H1 (cell line): ENCODE measurements at regions not wholly inside any gene's neighbourhood (a gene's known extent, or its start where the extent isn't known, plus 50 kb on each side); places are given as distances from the start of the nearest gene placed in this dataset.

Experiments
- CTCF ChIA-PET: fragments of 300-600 bp; sonication (Branson Sonifier 250); formaldehyde crosslinking; loops from one replicate; lab custom pipeline; 2021; ENCODE audit not compliant: partially characterized antibody; lab: Charles Lee
- POLR2A ChIA-PET: fragments of 300-600 bp; sonication (Branson Sonifier 250); formaldehyde crosslinking; loops from one replicate; lab custom pipeline; 2021; ENCODE audit warnings: inconsistent platforms; ENCODE audit not compliant: partially characterized antibody; lab: Charles Lee
- DNase-seq, 2 experiments: peaks; one replicate each; pipeline versions ENCODE4 v3.0.0 to v3.0.0-alpha.2; 2010 to 2022; ENCODE audit warnings: low spot score in 2 of 2, low read depth in 1 of 2, mixed read lengths in 1 of 2
- FAIRE-seq: peaks from 2 replicates; lab custom pipeline; 2011; peaks lifted over from hg19 to GRCh38; lab: Jason Lieb, UNC
- H2AFZ ChIP-seq: 2 replicates; pipeline ENCODE4 v1.8.1; 2012; ENCODE audit warnings: low read length, inconsistent platforms
- H2AK5ac ChIP-seq: 2 replicates; pipeline ENCODE4 v1.6.1; 2013; ENCODE audit warnings: low read depth, low read length
- H2BK120ac ChIP-seq: replicated peaks from 2 replicates; pipeline ENCODE3; 2013; ENCODE audit warnings: low read depth, low read length, inconsistent platforms
- H2BK12ac ChIP-seq: 2 replicates; pipeline ENCODE4 v1.6.1; 2013; ENCODE audit warnings: low read depth, low read length
- H2BK15ac ChIP-seq: 2 replicates; pipeline ENCODE4 v1.6.1; 2013; ENCODE audit warnings: low read length
- H2BK20ac ChIP-seq: 2 replicates; pipeline ENCODE4 v1.6.1; 2013; ENCODE audit warnings: low read length
- H2BK5ac ChIP-seq: 2 replicates; pipeline ENCODE4 v1.6.1; 2013; ENCODE audit warnings: low read depth, low read length
- H3K14ac ChIP-seq: 2 replicates; pipeline ENCODE4 v1.6.1; 2013; ENCODE audit warnings: inconsistent platforms; ENCODE audit not compliant: insufficient read length
- H3K18ac ChIP-seq: 2 replicates; pipeline ENCODE4 v1.6.1; 2013; ENCODE audit warnings: low read length; ENCODE audit errors: extremely low read depth
- H3K23ac ChIP-seq: 2 replicates; pipeline ENCODE4 v1.6.1; 2013; ENCODE audit warnings: inconsistent platforms; ENCODE audit not compliant: insufficient read length
- H3K23me2 ChIP-seq: 2 replicates; pipeline ENCODE4 v1.6.1; 2013; ENCODE audit warnings: low read depth, low read length
- H3K27ac ChIP-seq: 2 replicates; pipeline ENCODE4 v1.6.1; 2011; ENCODE audit warnings: low read depth, low read length, inconsistent platforms
- H3K27me3 ChIP-seq, 4 experiments: replicated peaks in 1 of 4; 1 replicate in 1 of 4; 2 replicates in 3 of 4; pipeline versions ENCODE4 v1.6.1 to v1.8.1; 2011 to 2013; ENCODE audit warnings: low read length in 3 of 4, mild to moderate bottlenecking in 3 of 4, inconsistent platforms in 2 of 4, mixed read lengths in 2 of 4, moderate library complexity in 1 of 4; ENCODE audit not compliant: control insufficient read depth in 3 of 4, insufficient read depth in 3 of 4; ENCODE audit errors: extremely low read depth in 1 of 4
- H3K36me3 ChIP-seq, 4 experiments: 2 replicates each; pipeline versions ENCODE4 v1.6.1 to v1.8.1; 2011 to 2013; ENCODE audit warnings: mild to moderate bottlenecking in 4 of 4, low read length in 3 of 4, moderate library complexity in 2 of 4, control low read depth in 1 of 4, inconsistent platforms in 1 of 4; ENCODE audit not compliant: insufficient read depth in 4 of 4, control insufficient read depth in 2 of 4
- H3K4ac ChIP-seq: replicated peaks from 2 replicates; pipeline ENCODE3; 2013; ENCODE audit warnings: low read length, low read depth, mixed read lengths, inconsistent platforms; ENCODE audit not compliant: insufficient read length
- H3K4me1 ChIP-seq, 4 experiments: replicated peaks in 1 of 4; 1 replicate in 1 of 4; 2 replicates in 3 of 4; pipeline versions ENCODE4 v1.6.1 to v1.8.1; 2011 to 2013; ENCODE audit warnings: low read length in 3 of 4, inconsistent platforms in 2 of 4, mixed read lengths in 1 of 4; ENCODE audit not compliant: insufficient read depth in 4 of 4, control insufficient read depth in 3 of 4
- H3K4me2 ChIP-seq, 2 experiments: 2 replicates each; pipeline versions ENCODE4 v1.6.1 to v1.8.1; 2011 to 2013; ENCODE audit warnings: low read depth in 2 of 2, low read length in 2 of 2, control low read depth in 1 of 2, inconsistent platforms in 1 of 2, mild to moderate bottlenecking in 1 of 2; ENCODE audit not compliant: insufficient read depth in 1 of 2
- H3K4me3 ChIP-seq, 4 experiments: fragments of 200-600, 300-600 bp in 1 of 4; sonication (generic), shearing (Covaris generic), sonication (Bioruptor Twin) in 1 of 4; 2 replicates each; pipeline versions ENCODE4 v1.5.1 to v1.8.1; 2011 to 2016; ENCODE audit warnings: low read length in 4 of 4, low read depth in 3 of 4, control low read depth in 2 of 4, inconsistent platforms in 2 of 4, mild to moderate bottlenecking in 2 of 4, mixed read lengths in 1 of 4, moderate library complexity in 1 of 4; ENCODE audit not compliant: insufficient read depth in 2 of 4; ENCODE audit errors: extremely low read depth in 1 of 4
- H3K56ac ChIP-seq: replicated peaks from 2 replicates; pipeline ENCODE3; 2013; ENCODE audit warnings: low read depth, mild to moderate bottlenecking, mixed read lengths, low read length, inconsistent platforms; ENCODE audit not compliant: insufficient read length
- H3K79me1 ChIP-seq: 2 replicates; pipeline ENCODE4 v1.6.1; 2013; ENCODE audit warnings: low read depth, low read length, control low read depth
- H3K79me2 ChIP-seq, 2 experiments: 2 replicates each; pipeline versions ENCODE4 v1.6.1 to v1.8.1; 2012 to 2013; ENCODE audit warnings: low read length in 2 of 2, mild to moderate bottlenecking in 2 of 2, inconsistent platforms in 1 of 2; ENCODE audit not compliant: insufficient read depth in 2 of 2, control insufficient read depth in 1 of 2
- H3K9ac ChIP-seq, 4 experiments: replicated peaks in 1 of 4; 1 replicate in 1 of 4; 2 replicates in 3 of 4; pipeline versions ENCODE4 v1.6.1 to v1.8.1; 2011 to 2013; ENCODE audit warnings: low read depth in 3 of 4, low read length in 3 of 4, control low read depth in 2 of 4, mild to moderate bottlenecking in 2 of 4, moderate library complexity in 2 of 4, inconsistent platforms in 1 of 4; ENCODE audit errors: extremely low read depth in 1 of 4
- H3K9me3 ChIP-seq, 2 experiments: 2 replicates each; pipeline versions ENCODE4 v1.6.1 to v1.8.1; 2012 to 2013; ENCODE audit warnings: mild to moderate bottlenecking in 2 of 2, moderate library complexity in 2 of 2, control low read depth in 1 of 2, inconsistent platforms in 1 of 2, low read depth in 1 of 2, low read length in 1 of 2, mixed read lengths in 1 of 2; ENCODE audit not compliant: insufficient read depth in 2 of 2
- H4K20me1 ChIP-seq, 2 experiments: replicated peaks in 1 of 2; 2 replicates each; pipeline versions ENCODE3 to v1.8.1; 2011 to 2013; ENCODE audit warnings: inconsistent platforms in 2 of 2, low read length in 2 of 2, mild to moderate bottlenecking in 1 of 2; ENCODE audit not compliant: insufficient read depth in 2 of 2, control insufficient read depth in 1 of 2
- H4K5ac ChIP-seq: 2 replicates; pipeline ENCODE4 v1.6.1; 2013; ENCODE audit warnings: low read length, low read depth, mixed read lengths, inconsistent platforms; ENCODE audit not compliant: insufficient read length
- H4K8ac ChIP-seq: 2 replicates; pipeline ENCODE4 v1.8.0; 2013; ENCODE audit warnings: mild to moderate bottlenecking, moderate library complexity, low read length, inconsistent platforms; ENCODE audit not compliant: insufficient read depth; ENCODE audit errors: extremely low read depth
- H4K91ac ChIP-seq: replicated peaks from 2 replicates; pipeline ENCODE3; 2013; ENCODE audit warnings: low read length, mixed read lengths, inconsistent platforms; ENCODE audit not compliant: insufficient read length
- ASH2L ChIP-seq: fragments of 200-600, 300-600 bp; sonication (generic); IDR thresholded peaks from one replicate; pipeline ENCODE4 v1.7.1; 2017; ENCODE audit warnings: low read length
- HDAC6 ChIP-seq: IDR thresholded peaks from one replicate; pipeline ENCODE4 v1.7.1; 2012; ENCODE audit warnings: low read depth, mild to moderate bottlenecking, inconsistent platforms, low read length, moderate library complexity
- KDM1A ChIP-seq: fragments of 200-600, 300-600 bp; sonication (generic); IDR thresholded peaks from 2 replicates; pipeline ENCODE4 v1.7.1; 2016; ENCODE audit warnings: mild to moderate bottlenecking, low read length, borderline replicate concordance
- SP4 ChIP-seq: IDR thresholded peaks from 2 replicates; pipeline ENCODE4 v1.6.1; 2012; ENCODE audit warnings: low read length, inconsistent platforms
- TAF1 ChIP-seq: IDR thresholded peaks from 2 replicates; pipeline ENCODE4 v1.6.1; 2011; ENCODE audit warnings: mild to moderate bottlenecking, low read depth, low read length
- TAF7 ChIP-seq: optimal IDR thresholded peaks from 2 replicates; pipeline ENCODE3; 2011; ENCODE audit warnings: low read depth, mild to moderate bottlenecking, inconsistent platforms, low read length, moderate library complexity, borderline replicate concordance
- TEAD4 ChIP-seq: IDR thresholded peaks from 2 replicates; pipeline ENCODE4 v1.6.1; 2012; ENCODE audit warnings: low read depth, low read length, inconsistent platforms, mixed read lengths
- WGBS, 2 experiments: shearing (Covaris generic) in 1 of 2; methylation state at CpG; one replicate each; pipeline versions ENCODE4 v1.1.6 to v1.1.7; 2013 to 2015; ENCODE audit warnings: low lambda C conversion rate in 2 of 2, mixed read lengths in 2 of 2, inconsistent platforms in 1 of 2, low coverage in 1 of 2, missing lambda C conversion rate in 1 of 2; ENCODE audit not compliant: insufficient replicate concordance in 2 of 2, insufficient coverage in 1 of 2, insufficient read length in 1 of 2; ENCODE audit errors: extremely low coverage in 1 of 2, missing lambda C conversion rate in 1 of 2; 5-methylcytosine and 5-hydroxymethylcytosine counted together

- Histone ChIP-seq H3K27me3 (no peaks in the 10 kb centered on the region), H3K36me3 (no peaks in the 10 kb centered on the region), H3K56ac (no peak overlapping the region), H2BK20ac (no peak overlapping the region), H2BK5ac (no peak overlapping the region), H3K4me3 (no peak overlapping the region), H2AFZ (no peak overlapping the region), H3K23ac (no peak overlapping the region), H3K23me2 (no peaks in the 10 kb centered on the region; the same call in 1 of the 2 replicates), H4K8ac (no peak overlapping the region), H3K4me1 (peaks cover 0 to 6% (median 3%) of the 10 kb centered on the region in 4 experiments; a peak in 3 of 7 replicates), H3K79me2 (no peaks in the 10 kb centered on the region), H3K9me3 (no peaks in the 10 kb centered on the region), H4K5ac (no peak overlapping the region), H2BK12ac (no peak overlapping the region), H3K9ac (no peak overlapping the region), H3K18ac (no peak overlapping the region), H3K27ac (no peak overlapping the region), H3K4ac (no peak overlapping the region), H2BK15ac (no peak overlapping the region), H3K14ac (no peak overlapping the region), H3K4me2 (no peak overlapping the region), H4K91ac (no peak overlapping the region), H2AK5ac (no peak overlapping the region), H4K20me1 (no peaks in the 10 kb centered on the region), H3K79me1 (no peaks in the 10 kb centered on the region), H2BK120ac (no peak overlapping the region)
- no peak for FAIRE-seq
- WGBS, 2 experiments: 95% methylated on average over 3 of the region's 3 CpGs; no CpG with 5 or more reads in 1 of the 2 experiments
- DNase-seq: no peak
- TF ChIP-seq SP4 (no peak), TAF7 (no peak), HDAC6 (no peak), TAF1 (no peak), KDM1A (no peak), TEAD4 (no peak), ASH2L (no peak)
- ChIA-PET CTCF (no interaction called here), POLR2A (no interaction called here)
Measured at GRCh38 chr12:5332551-5332950, 99.4 kb upstream of the NTF3 start.
